ENCODE measurements at regions not wholly inside any gene's neighbourhood (a gene's known extent, or its start where the extent isn't known, plus 50 kb on each side); places are given as distances from the start of the nearest gene placed in this dataset.
"Not testable (repeated sequence)": the region's sequence is repeated elsewhere in the genome, so short reads cannot be mapped to it uniquely, and the experiment has no call there.

DNA sequence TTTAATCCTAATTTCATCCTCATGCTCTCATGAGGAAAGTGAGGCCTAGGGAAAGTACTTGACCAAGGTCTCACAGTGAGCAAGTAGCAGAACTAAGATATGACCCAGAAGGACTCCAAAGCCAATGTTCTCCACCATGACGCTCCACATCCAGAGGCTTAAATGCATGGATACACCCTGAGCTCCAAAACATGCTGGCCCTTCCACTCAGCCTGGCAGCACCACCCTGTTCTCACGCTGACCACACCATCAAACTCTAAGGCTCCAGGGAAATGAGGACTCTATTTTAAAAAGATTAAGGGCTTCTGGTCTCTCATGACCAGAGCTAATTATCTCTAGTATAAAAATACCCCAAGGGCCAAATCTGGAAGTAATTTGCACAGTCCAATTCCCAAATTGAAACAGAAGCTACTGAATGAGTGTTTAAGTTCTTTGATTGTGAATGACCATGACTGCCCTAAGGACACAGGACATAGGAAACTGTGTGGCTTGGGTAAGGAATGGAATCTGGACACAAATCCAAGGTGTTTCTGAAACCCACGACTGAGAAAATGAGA is 71.1 kb upstream of the ABLIM1 start:
- FAIRE-seq (no peak), DNase-seq (ENCODE audit: low spot score in 2 of 2) (no peak)

DNA sequence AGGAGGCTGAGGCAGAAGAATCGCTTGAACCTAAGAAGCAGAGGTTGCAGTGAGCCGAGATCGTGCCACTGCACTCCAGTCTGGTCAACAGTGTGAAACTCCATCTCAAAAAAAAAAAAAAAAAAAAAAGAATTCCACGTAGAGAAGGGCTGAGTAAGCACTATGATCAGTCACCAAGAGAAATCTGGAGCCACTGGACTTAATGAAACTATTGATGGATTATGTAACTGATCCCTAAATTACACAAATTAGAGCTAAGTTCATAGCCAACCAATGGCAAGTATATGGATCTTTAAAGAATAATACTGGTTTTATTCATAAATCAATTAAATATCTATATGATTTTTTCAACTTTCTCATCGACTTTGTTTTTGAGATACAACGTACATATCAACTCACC is 72.2 kb upstream of the ABLIM1 start:
- DNase-seq (ENCODE audit: low spot score in 2 of 2) (no peak), FAIRE-seq (no peak)

DNA sequence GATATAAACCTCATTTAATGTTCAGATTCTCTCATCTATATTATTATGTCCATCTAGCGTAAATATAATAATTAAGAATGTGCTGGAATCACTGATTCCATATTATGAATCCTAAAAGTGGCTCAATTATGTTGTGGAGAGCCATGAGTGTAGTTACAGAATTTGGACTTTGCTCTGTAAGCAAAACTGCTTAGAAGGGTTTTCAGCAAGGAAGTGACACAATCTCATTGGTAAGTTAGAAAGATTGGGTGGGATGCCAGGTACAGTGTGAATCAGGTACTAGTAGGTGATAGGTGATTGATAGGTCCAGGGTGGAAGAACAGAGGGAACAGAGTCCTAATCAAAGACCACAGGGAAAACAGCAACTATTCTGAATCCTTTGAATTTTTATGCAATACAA is 74.9 kb upstream of the ABLIM1 start:
- FAIRE-seq = no peak
- no peak for DNase-seq (ENCODE audit: low spot score in 2 of 2)

DNA sequence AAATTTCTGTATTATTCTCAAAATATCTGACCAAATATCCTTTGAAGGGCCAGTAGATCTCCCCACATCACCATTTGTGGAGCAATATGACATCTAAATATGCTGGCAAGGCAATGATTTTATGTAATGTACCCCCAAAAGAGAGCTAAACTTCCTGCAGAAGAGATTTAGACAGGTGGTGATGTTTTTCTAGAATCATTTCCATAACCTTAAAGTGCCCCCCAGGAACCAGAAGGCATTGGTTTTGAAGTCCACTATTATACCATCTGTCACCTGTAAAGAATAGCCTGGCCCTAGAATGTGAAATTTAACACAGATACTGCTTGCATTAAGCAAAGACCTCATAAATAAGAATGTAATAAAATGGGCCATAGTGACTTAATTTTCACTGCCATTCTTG is 77.9 kb upstream of the ABLIM1 start:
- DNase-seq (ENCODE audit: low spot score in 2 of 2) (no peak), FAIRE-seq (no peak)

DNA sequence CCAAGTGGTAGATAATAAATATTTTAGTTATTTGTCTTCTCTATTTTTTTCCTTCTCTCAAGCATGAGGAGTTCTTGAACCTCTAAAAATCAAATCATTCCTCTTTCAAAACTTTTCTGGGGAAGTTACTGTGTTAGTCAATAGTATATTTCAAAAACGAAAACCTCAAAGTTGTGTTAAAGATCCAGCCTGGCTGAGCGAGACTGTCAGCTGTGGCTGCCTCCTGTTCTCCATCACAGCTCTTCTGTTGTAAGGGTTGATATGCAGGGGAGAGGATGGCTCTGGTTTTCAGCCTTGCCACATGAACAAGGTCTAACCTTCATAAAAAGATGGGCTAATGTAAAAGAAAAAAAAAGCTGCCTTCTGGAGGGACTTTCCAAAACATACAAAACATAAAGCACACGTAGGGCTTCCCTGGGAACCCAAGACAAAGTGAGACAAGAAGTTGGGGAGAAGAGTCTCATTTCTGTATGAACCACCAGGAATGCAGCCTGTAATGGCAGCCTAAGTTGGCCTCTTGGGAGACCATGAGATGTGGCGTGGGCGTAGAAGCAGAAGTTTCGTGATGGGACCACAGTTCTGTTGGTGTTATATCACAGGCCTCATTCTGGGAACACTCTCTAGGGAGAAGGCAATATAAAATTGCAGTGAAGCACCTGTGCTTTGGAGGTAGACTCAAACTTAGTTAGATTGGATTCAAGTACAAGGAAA is 77.9 kb upstream of the FHIP2A start:
- FAIRE-seq (no peak), DNase-seq (ENCODE audit: low spot score in 2 of 2) (no peak)

DNA sequence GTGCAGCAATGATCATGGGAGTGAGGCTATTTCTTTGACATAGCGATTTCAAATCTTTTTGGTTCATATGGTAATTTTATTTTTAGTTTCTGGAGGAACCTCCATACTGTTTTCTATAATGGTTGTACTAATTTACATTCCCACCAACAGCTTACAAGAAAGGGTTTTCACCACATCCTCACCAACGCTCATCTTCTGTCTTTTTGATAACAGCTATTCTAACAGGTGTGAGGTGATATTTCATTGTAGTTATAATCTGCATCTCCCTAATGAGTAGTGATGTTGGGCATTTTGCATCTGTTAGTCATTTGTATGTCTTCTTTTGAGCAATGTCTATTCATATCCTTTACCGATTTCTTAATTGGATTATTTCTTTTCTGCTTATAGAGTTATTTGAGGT is 75.0 kb upstream of the FHIP2A start:
- no peak for FAIRE-seq

DNA sequence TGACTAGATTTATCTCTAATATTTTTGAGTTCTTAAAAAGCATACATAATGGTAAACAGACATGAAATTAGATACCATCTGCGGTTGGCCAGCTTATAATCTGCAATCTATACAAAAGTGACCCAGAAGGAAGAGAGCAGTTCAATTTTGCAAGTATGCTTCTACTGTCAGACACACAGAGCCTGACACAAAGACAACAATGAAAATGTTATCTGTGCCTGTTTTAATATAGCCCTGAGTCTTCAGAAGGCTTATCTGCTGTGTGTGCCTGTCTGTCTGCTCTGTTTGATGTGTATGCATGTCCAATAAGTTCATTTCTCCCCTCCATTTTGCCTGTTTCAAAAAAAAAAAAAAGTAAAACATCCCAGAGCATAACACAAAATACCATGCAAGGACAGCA is 73.3 kb upstream of the FHIP2A start:
- FAIRE-seq = no peak

More for the DNA sequence above, 75.0 kb upstream of the FHIP2A start:
- no peak for DNase-seq (ENCODE audit: low spot score in 2 of 2)

DNA sequence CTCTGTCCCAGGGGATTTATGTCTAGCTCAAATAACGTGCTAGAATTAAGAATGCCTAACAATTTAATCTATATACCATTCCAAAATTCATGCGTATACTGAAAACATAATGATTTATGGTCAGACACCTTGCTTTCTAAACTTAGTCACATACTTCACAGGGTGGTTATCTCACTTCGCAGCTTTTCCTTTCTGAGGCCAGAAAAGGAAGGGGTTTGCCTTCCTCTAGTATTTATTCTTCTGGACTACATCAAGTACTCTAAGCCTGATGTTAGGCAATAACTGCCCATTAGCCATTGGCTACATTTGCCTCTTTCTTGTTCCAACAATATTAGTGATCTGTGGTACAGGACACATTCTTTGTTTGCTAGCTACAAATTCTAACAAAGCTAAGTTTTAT is 72.6 kb upstream of the FHIP2A start:
- FAIRE-seq = no peak
- no peak for DNase-seq (ENCODE audit: low spot score in 2 of 2)

More for the DNA sequence above, 73.3 kb upstream of the FHIP2A start:
- DNase-seq (ENCODE audit: low spot score in 2 of 2) = no peak

DNA sequence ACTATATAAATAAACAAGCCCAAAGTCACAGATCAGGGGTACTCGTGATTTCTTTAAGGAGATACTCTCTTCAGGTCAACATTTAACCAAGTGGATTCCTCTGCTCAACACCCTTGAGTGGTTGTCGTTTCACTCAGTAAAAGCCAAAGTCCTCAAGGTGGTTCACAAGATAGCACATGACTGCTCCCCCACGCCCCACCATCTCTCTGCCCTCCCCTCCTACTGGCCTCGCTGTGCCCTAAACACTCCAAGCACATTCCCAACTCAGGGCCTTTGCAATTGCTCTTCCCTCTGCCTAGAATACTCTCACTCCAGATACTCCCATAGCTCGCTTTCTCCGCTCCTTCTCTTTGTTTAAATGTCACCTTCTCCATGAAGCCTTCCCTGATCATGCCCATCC is 72.1 kb upstream of the FHIP2A start:
- no peak for DNase-seq (ENCODE audit: low spot score in 2 of 2)
- FAIRE-seq = no peak

DNA sequence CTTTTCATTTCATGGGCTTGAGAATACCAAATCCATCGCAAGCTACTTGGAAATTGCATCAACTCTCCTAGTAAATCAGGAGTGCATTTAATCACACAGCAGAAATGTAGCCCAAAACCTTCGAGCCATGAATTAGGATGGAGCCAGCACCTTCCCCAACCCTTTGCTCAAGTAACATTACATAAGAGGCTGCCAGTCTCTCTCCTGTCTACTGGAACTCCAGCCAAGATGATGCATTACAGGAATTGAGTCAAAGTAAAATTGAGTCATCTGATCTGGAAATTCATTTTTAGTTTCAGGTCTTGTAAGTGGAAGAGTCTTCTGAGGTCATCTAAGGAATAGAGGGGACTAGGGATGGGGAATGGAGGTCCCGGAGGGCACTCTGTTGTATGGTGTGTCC is 69.7 kb upstream of the FHIP2A start:
- no peak for FAIRE-seq

DNA sequence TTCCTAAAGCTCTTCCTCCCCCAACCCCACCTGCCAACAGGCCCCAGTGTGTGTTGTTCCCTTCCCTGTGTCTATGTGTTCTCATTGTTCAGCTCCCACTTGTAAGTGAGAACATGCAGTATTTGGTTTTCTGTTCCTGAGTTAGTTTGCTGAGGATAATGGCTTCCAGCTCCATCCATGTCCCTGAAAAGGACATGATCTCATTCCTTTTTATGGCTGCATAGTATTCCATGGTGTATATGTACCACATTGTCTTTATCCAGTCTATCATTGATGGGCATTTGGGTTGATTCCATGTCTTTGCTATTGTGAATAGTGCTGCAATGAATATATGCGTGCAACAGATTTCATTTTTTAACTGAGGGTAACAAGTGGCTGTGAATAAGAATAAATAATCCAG is 69.0 kb upstream of the FHIP2A start:
- not testable (repeated sequence) for FAIRE-seq; DNase-seq (ENCODE audit: low spot score in 2 of 2)

More for the DNA sequence above, 69.7 kb upstream of the FHIP2A start:
- no peak for DNase-seq (ENCODE audit: low spot score in 2 of 2)

DNA sequence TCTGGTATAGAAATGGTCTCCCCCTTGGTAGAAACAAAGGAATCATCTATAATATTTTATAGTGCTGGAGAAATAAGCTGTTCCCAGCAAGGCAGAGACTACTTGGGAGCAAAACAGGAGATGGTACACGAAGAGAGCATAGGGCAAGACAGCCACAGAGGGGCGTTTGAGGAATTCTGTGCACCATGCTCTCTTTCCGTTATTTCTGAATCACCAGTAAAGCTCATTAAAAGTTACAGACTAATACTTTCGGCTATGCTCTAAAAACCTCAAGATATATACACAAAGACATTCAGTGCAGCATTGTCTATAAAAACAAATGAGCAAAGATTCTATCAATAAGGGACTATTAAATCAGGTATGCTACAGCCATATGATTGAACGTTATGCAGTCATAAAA is 68.5 kb upstream of the FHIP2A start:
- DNase-seq (ENCODE audit: low spot score in 2 of 2) (no peak), FAIRE-seq (no peak)

DNA sequence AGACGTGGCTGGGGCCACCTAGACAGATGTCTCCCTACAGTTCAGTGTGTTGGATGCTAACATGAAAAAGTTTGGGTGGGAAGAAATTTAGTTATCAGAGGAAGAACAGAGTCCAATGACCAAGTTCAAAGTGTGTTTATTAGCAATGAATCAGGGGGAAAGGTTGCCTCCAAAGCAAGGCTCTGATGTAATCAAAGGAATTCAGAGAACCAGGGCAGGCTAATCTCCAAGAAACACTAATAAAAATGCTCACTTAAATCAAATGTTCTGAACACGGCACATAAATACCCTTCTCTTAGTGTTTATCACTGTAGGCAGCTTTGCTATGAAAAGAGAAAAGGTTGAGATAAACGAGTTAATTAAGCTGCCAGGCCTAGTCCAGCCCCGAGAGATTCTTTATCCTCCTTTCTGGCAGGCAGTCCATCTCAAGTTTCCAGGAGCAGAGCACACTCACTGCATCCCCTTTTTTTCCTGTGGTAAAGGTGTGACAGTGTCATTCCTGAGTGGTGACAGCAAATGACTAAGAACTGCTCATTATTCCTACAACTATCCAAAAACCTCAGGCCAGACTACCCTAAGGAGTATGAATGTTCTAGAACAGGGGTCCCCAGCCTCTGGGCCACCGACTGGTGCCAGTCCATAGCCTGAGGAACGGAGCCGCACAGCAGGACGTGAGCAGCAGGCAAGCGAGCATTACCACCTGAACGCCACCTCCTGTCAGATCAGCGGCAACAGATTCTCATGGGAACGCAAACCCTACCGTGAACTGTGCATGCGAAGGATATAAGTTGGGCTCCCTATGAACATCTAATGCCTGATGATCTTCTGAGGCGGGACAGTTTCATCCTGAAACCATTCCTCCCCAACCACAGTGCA is 66.9 kb upstream of the FHIP2A start:
- DNase-seq (ENCODE audit: low spot score in 2 of 2) = no peak

DNA sequence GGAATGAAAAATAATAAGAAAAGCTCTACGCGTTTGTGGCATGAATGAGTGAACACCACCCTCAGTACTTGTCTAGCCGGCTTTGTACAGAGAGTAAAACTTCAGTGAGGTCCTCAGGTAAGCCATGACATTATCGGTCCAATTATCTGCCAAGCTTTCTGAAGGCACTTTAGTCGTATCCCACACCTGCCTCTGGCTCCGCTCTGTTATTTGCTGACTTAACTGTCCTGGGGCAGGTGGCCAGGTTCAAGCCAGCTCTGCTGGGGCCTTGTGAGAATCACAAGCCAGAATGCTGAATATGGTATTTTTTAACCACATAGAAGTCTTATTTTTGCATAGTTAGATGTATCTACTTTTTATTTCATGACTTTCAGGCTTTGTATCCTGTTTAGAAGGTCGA is 66.0 kb upstream of the FHIP2A start:
- no peak for DNase-seq (ENCODE audit: low spot score in 2 of 2)

More for the DNA sequence above, 66.9 kb upstream of the FHIP2A start:
- FAIRE-seq = no peak

DNA sequence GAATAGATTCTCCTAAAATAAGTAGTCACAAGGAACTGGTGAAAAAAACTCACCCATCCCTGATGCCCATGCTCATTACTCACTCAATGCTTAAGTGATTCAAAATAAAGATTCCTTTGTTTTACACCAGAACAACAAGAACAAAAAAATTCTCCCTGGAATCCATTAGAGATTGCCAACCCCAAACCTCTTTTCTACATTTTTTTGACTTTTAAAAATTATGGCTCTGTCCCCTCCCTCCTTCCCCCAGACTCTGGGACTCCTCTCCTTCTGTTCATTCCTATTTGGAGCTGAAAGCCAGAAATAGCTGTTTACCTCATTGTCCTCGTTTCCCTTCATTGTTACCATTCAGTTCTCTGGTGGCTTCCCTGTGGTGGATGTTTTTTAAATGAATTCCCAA is 63.2 kb upstream of the FHIP2A start:
- FAIRE-seq = no peak

More for the DNA sequence above, 66.0 kb upstream of the FHIP2A start:
- FAIRE-seq = no peak

DNA sequence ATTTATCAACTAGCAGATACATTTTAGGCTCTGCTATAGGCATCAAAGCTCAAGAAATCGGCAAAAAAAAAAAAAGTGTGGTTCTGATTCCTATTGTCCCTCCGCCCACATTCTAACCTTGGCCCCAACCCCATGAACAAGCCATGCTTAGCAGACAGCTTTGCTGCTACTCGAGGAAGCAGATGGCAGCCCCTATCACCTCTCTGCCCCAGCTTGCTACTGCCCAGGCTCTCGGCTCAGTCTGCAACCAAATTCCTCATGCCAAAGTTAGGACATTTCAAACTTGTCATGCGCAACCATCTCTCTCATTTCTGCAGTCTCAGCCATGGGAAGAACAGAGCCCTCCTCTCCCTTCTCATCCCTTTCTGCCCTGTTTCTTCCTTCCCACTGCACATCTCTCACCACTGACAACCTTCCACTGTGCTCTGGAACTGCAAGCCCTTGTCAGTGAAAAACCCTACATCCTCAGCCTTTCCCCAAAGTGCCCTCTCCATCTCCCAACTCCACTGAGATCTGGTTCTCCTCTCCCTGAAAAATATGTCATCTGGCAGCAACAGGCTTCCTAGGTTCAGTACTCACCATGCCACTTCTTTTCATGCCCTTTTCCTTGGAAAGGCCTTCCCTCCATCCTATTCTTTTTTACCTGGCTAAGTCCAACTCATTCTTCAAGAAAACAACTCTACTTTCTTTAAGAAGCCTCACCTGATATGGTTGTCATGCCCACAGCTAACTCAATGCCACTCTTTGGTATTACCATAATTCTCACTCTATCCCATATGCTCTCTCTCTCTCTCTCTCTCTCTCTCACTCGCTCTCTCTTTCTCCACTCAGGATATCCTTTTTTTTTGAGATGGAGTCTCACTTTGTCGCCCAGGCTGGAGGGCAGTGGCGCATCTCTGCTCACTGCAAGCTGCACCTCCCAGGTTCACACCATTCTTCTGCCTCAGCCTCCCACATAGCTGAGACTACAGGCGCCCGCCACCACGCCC is 60.1 kb upstream of the FHIP2A start:
- no peak for FAIRE-seq
- DNase-seq (ENCODE audit: low spot score in 2 of 2) = no peak

More for the DNA sequence above, 63.2 kb upstream of the FHIP2A start:
- no peak for DNase-seq (ENCODE audit: low spot score in 2 of 2)

DNA sequence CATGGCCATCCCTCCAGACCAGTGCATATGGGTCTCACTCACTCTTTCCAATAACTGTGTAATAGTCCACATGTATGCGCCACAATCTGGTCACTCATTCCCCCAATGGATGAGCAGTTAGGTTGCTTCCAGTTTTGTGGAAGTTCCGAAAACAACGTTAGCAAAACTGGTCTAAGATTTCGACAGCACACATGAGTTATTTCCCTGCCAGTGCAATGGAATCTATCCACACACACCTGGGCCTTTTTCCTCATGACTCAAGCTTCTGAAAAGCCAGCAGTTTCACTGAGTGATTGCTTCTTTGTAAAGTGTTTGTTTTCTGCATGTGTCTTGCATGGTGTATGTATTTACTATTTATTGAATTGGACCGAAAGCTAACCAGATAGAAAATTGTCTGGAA is 58.8 kb upstream of the FHIP2A start:
- DNase-seq (ENCODE audit: low spot score in 2 of 2) = no peak
- FAIRE-seq = no peak

DNA sequence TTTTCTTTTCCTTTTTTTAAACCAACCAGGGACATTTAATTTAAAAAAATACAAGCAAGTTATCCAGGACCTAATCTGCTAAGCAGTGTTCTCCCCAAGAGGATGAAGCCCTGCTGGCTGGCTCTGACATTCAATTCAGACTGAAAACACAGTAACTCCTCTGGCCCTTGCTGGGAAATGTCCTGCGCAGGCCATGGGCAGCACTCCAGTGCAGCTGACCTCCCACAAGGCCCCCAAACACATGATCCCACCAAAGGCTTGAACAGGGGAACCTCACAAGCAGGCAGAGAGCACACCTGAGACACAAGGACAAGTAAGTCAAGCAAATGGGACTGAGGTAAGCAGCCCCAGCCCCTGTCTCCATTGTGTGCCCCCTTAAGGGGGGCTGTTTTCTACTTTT is 56.9 kb upstream of the FHIP2A start:
- no peak for FAIRE-seq

DNA sequence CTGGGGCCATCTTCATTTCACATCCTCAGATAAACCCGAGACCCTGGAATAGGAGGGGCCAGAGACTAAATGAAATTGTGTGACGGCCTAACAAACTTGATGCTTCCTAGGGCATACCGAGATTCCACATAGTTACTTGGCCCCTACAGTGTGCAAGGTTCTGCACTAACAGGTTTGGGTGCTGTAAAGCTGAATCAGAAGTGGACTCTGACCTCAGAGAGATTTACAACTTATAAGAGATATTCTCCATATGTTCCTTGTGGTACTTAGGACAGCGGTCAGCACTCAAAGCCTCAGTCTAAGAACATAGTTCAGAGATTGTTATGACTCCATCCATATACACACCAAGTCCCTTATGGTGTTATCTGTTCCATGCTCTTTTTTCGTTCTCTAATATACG is 55.1 kb upstream of the FHIP2A start:
- FAIRE-seq = no peak
- no peak for DNase-seq (ENCODE audit: low spot score in 2 of 2)

More for the DNA sequence above, 56.9 kb upstream of the FHIP2A start:
- no peak for DNase-seq (ENCODE audit: low spot score in 2 of 2)

Data from frontal cortex (tissue), 3 donors.